GM21367 (cell line): ENCODE measurements at regions not wholly inside any gene's neighbourhood (a gene's known extent, or its start where the extent isn't known, plus 50 kb on each side); places are given as distances from the start of the nearest gene placed in this dataset.
"Not testable (repeated sequence)": the region's sequence is repeated elsewhere in the genome, so short reads cannot be mapped to it uniquely, and the experiment has no call there.

Experiments
- ATAC-seq: cut with Tn5 transposase; IDR thresholded peaks from one replicate; pipeline ENCODE4 v1.9.1; 2021; ENCODE audit not compliant: unreplicated experiment

GRCh38 chr7:81839708-81840369 is 70.0 kb upstream of the HGF start:
- ATAC-seq = peak; percentile 90

GRCh38 chr7:81833401-81833800 is 63.6 kb upstream of the HGF start:
- ATAC-seq = no peak

GRCh38 chr7:81831883-81832282 is 62.0 kb upstream of the HGF start:
- ATAC-seq = no peak

GRCh38 chr7:81829511-81829910 is 59.7 kb upstream of the HGF start:
- ATAC-seq = not testable (repeated sequence)

GRCh38 chr7:81822811-81823210 is 53.0 kb upstream of the HGF start:
- ATAC-seq = no peak

- ATAC-seq = no peak
Observed at GRCh38 chr7:81819861-81820260, 50.0 kb upstream of the HGF start.
